ENCODE measurements at regions not wholly inside any gene's neighbourhood (a gene's known extent, or its start where the extent isn't known, plus 50 kb on each side); places are given as distances from the start of the nearest gene placed in this dataset.

DNA sequence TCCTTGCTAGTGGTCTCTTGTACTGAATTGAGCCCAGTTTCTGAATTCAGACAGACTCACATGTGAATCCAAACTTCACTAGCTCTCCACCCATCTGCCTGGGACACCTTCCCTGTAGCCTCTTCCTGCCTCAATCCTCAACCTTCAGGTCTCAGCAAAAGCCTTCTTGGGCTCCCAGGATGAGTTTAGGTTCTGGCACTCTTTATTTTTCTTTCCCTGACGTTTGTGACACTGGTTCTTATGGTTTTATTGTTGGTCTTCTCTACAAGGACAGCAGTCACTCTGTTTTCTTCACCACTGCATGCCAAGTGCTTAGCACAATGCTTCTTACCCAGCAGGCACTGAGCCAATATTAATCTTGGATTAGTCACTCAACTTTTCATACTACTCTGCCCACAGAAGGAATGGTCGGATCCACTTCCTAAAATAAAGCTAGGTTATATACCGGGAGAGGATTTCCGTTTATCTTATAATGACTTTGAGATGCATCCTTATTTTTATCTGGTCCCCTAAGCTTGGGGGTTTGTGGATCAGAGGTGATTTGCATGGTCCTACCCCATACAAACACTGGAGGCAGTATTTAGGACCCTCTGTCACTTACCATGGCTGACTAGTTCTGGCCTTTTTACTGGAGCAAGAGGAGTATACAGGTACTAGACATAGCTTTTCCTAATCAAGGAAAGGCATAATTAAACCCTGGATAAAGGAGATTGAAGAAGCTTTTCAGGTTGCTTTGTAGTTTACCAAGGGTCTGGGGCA lies 186.3 kb downstream of the MYCN start:
- 79% methylated on average over 4 of the region's 4 CpGs for WGBS

DNA sequence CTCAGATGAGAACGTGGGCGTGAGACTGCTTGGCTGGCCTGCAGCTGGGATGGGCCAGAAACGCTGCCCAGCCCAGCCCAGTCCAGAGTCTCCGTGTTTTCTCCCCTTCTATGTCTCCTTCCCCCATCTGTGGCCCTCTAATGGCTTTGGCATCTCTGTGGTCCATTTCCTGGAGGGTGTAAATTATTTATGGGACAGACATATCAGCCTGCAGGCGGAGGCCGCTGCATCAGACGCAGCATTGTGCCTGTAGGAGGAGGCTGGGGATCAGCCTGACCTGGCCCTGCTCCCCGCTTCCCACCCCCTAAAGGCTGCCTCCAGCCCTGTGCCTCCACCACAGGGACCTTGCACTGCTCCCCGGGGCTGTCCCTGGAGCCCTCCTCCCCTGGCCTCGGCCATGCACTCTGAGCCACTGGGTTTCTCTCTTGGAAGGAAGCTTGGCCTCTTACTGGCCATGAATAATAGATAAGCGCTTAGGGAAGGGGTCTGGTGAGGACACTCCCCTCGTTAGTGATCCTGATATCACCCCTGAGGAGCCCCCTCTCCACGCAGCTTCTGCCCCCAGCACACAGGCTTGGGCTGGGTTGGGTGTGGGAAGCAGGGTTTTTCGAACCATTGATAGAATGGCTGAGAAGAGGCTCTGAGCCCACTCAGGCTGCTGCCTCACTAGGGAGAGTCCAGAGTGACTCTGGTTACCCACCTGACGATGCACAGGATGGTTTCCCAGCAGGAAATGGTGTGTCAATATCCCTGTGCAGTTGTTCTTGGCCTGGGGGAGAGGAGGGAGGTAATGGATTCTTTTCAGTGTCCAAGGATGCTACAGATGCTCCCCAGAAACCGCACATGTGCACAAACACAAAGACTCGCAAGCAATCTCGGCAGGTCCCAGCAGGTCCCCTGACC lies 185.5 kb downstream of the MYCN start:
- Histone ChIP-seq H3K4me3 (ENCODE audit: low read depth in 1 of 3, low read length in 3 of 3) (no peak overlapping the region), H3K9me3 (ENCODE audit: control insufficient read depth in 4 of 4, low read length in 3 of 4) (peaks cover 0 to 3% (median under 1%) of the 10 kb centered on the region in 4 donors), H3K4me1 (ENCODE audit: control insufficient read depth in 4 of 4, insufficient read depth in 4 of 4, low read length in 3 of 4) (no peaks in the 10 kb centered on the region), H3K9ac (ENCODE audit: low read depth in 1 of 2, low read length in 2 of 2) (no peak overlapping the region), H3K36me3 (ENCODE audit: control insufficient read depth in 4 of 4, insufficient read depth in 3 of 4, low read depth in 1 of 4, low read length in 3 of 4) (no peaks in the 10 kb centered on the region), H3K27ac (ENCODE audit: low read depth in 1 of 2, low read length in 2 of 2) (no peak overlapping the region), H3K27me3 (ENCODE audit: control insufficient read depth in 4 of 4, insufficient read depth in 4 of 4, low read length in 3 of 4) (no peaks in the 10 kb centered on the region)
- TF ChIP-seq, protein P1, sequence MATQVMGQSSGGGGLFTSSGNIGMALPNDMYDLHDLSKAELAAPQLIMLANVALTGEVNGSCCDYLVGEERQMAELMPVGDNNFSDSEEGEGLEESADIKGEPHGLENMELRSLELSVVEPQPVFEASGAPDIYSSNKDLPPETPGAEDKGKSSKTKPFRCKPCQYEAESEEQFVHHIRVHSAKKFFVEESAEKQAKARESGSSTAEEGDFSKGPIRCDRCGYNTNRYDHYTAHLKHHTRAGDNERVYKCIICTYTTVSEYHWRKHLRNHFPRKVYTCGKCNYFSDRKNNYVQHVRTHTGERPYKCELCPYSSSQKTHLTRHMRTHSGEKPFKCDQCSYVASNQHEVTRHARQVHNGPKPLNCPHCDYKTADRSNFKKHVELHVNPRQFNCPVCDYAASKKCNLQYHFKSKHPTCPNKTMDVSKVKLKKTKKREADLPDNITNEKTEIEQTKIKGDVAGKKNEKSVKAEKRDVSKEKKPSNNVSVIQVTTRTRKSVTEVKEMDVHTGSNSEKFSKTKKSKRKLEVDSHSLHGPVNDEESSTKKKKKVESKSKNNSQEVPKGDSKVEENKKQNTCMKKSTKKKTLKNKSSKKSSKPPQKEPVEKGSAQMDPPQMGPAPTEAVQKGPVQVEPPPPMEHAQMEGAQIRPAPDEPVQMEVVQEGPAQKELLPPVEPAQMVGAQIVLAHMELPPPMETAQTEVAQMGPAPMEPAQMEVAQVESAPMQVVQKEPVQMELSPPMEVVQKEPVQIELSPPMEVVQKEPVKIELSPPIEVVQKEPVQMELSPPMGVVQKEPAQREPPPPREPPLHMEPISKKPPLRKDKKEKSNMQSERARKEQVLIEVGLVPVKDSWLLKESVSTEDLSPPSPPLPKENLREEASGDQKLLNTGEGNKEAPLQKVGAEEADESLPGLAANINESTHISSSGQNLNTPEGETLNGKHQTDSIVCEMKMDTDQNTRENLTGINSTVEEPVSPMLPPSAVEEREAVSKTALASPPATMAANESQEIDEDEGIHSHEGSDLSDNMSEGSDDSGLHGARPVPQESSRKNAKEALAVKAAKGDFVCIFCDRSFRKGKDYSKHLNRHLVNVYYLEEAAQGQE (IDR thresholded peaks at IDR 0.05), result no peak
- TF ChIP-seq YY1 (IDR thresholded peaks at IDR 0.05), result no peak
- no peak for TF ChIP-seq FOXA1 (IDR thresholded peaks at IDR 0.05)
- no peak for TF ChIP-seq RAD21 (IDR thresholded peaks at IDR 0.05)
- TF ChIP-seq FOXA2 (IDR thresholded peaks at IDR 0.05), result no peak
- no peak for TF ChIP-seq EGR1 (IDR thresholded peaks at IDR 0.05; ENCODE audit: low read depth in 2 of 2)
- peak; percentile 3 for DNase-seq (ENCODE audit: low spot score)
- 83% methylated on average over 18 of the region's 18 CpGs for WGBS

More for the DNA sequence above, 186.3 kb downstream of the MYCN start:
- Histone ChIP-seq H3K4me1 (ENCODE audit: control insufficient read depth in 4 of 4, insufficient read depth in 4 of 4, low read length in 3 of 4) (no peaks in the 10 kb centered on the region), H3K4me3 (ENCODE audit: low read depth in 1 of 3, low read length in 3 of 3) (no peak overlapping the region), H3K36me3 (ENCODE audit: control insufficient read depth in 4 of 4, insufficient read depth in 3 of 4, low read depth in 1 of 4, low read length in 3 of 4) (no peaks in the 10 kb centered on the region), H3K9me3 (ENCODE audit: control insufficient read depth in 4 of 4, low read length in 3 of 4) (no peaks in the 10 kb centered on the region), H3K27ac (ENCODE audit: low read depth in 1 of 2, low read length in 2 of 2) (no peak overlapping the region), H3K27me3 (ENCODE audit: control insufficient read depth in 4 of 4, insufficient read depth in 4 of 4, low read length in 3 of 4) (no peaks in the 10 kb centered on the region), H3K9ac (ENCODE audit: low read depth in 1 of 2, low read length in 2 of 2) (no peak overlapping the region)
- peak; percentile 10 for DNase-seq (ENCODE audit: low spot score)
- TF ChIP-seq, protein P2, sequence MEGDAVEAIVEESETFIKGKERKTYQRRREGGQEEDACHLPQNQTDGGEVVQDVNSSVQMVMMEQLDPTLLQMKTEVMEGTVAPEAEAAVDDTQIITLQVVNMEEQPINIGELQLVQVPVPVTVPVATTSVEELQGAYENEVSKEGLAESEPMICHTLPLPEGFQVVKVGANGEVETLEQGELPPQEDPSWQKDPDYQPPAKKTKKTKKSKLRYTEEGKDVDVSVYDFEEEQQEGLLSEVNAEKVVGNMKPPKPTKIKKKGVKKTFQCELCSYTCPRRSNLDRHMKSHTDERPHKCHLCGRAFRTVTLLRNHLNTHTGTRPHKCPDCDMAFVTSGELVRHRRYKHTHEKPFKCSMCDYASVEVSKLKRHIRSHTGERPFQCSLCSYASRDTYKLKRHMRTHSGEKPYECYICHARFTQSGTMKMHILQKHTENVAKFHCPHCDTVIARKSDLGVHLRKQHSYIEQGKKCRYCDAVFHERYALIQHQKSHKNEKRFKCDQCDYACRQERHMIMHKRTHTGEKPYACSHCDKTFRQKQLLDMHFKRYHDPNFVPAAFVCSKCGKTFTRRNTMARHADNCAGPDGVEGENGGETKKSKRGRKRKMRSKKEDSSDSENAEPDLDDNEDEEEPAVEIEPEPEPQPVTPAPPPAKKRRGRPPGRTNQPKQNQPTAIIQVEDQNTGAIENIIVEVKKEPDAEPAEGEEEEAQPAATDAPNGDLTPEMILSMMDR (IDR thresholded peaks at IDR 0.05; ENCODE audit: low read depth, low read length, missing input control), result no peak
- no peak for TF ChIP-seq YY1 (IDR thresholded peaks at IDR 0.05)
- TF ChIP-seq NR2F2 (IDR thresholded peaks at IDR 0.05), result no peak
